Transverse colon (tissue), 4 donors: ENCODE measurements at regions not wholly inside any gene's neighbourhood (a gene's known extent, or its start where the extent isn't known, plus 50 kb on each side); places are given as distances from the start of the nearest gene placed in this dataset.
A peak's percentile ranks its signal among the peaks of the same experiment; 100 is the strongest.

Source experiments
- DNase-seq: peaks from one replicate; pipeline ENCODE4 v3.0.0-alpha.2; 2019
- H3K27ac ChIP-seq, 4 donors: fragments of 200-600 bp; sonication (generic); 2 replicates each; pipeline ENCODE4 v1.5.1; 2016 to 2018; ENCODE audit warnings: inconsistent platforms in 4 of 4
- H3K27me3 ChIP-seq: fragments of 200-600 bp; sonication (generic); 2 replicates; pipeline ENCODE4 v1.5.1; 2017; ENCODE audit warnings: inconsistent platforms
- H3K36me3 ChIP-seq, 4 donors: fragments of 200-600 bp; sonication (generic); 2 replicates each; pipeline ENCODE4 v1.5.1; 2017 to 2019; ENCODE audit warnings: inconsistent platforms in 4 of 4
- H3K4me1 ChIP-seq, 4 donors: fragments of 200-600 bp; sonication (generic); 2 replicates each; pipeline ENCODE4 v1.5.1; 2017 to 2020; ENCODE audit warnings: inconsistent platforms in 4 of 4
- H3K4me3 ChIP-seq, 4 donors: fragments of 200-600 bp; sonication (generic); 1 replicate in 1 of 4; 2 replicates in 3 of 4; pipeline versions ENCODE4 v1.5.1 to v1.6.1; 2017 to 2019; ENCODE audit warnings: inconsistent platforms in 4 of 4
- H3K9me3 ChIP-seq, 2 donors: fragments of 200-600 bp; sonication (generic); 2 replicates each; pipeline ENCODE4 v1.5.1; 2017 to 2019; ENCODE audit warnings: inconsistent platforms in 2 of 2
- EP300 ChIP-seq: sonication (generic); formaldehyde crosslinking; IDR thresholded peaks from one replicate; pipeline ENCODE4 v1.6.1; 2017; ENCODE audit warnings: antibody characterized with exemption, low read depth
- POLR2A ChIP-seq: fragments of 450-650 bp; IDR thresholded peaks from one replicate; pipeline ENCODE4 v1.6.1; 2016; ENCODE audit warnings: antibody characterized with exemption, mild to moderate bottlenecking, moderate library complexity
- POLR2AphosphoS5 ChIP-seq, 3 donors: sonication (generic); formaldehyde crosslinking; IDR thresholded peaks; one replicate each; pipeline ENCODE4 v1.6.1; 2016; ENCODE audit warnings: antibody characterized with exemption in 3 of 3
- WGBS, 2 donors: methylation state at CpG; one replicate each; pipeline ENCODE4 v1.1.5; 2018; ENCODE audit warnings: low coverage in 1 of 2; 5-methylcytosine and 5-hydroxymethylcytosine counted together
- in situ Hi-C, 4 donors: fragments of 200-750 bp; cut with MboI; loops; one replicate each; pipeline versions ENCODE4 v1.15.0 to v1.15.1; 2017; ENCODE audit warnings: low sequenced_read_pairs in 3 of 4, low pct_ligation_motif_present in 1 of 4, low pct_unique_long_range_greater_than_20kb in 1 of 4
- intact Hi-C: fragments of 100-400 bp; cut with DNase I; formaldehyde crosslinking; loops from one replicate; pipeline ENCODE4 v1.15.1; 2023; ENCODE audit warnings: low total_unique reads
- TF ChIP-seq, protein P1 (sequence below), 5 experiments: fragments of 200-600 bp in 3 of 5; fragments of 450-650 bp in 2 of 5; sonication (generic) in 3 of 5; IDR thresholded peaks; 1 replicate in 2 of 5; 2 replicates in 3 of 5; pipeline ENCODE4 v1.5.1; 2016 to 2017; ENCODE audit warnings: antibody characterized with exemption in 5 of 5, inconsistent platforms in 3 of 5, mild to moderate bottlenecking in 2 of 5, moderate library complexity in 1 of 5

DNA sequence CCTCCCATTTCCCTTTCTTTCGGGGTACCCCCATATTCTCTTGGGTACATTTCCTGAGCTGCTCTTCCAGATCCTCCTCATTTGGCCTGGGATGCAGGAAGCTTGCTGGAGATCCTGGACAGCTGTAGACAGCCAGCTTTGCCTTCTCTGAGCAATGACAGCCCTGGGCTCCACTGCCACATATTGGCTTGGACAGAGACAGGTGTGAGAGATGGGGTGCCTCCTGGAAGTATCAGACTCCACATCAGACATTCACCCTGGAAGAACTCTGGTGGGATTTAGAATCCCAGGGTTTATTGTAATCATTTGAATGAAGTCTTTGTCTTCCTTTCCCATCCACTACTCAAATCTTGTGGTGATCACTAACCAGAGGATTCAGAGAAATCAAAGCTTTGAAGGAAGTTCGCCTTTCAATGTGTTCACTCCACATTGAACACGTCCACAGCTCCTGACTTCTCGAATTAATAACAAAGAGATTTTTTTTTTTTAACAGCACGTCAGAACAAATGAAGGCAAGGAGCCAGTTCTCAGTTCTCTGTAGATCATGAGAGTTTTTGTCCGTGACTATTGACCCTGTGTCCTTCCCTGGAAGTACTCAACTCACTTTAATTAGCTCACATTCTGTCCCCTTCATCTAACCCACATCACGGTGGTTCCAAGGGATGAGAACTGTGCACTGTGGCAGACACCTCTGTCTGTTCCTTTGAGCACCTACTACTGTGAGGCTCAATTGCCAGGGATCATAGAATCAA is 377.6 kb upstream of the TRIB2 start:
- H3K4me1 ChIP-seq, result peaks cover 0 to 22% (median 6%) of the 10 kb centered on the region in 4 donors
- H3K27me3 ChIP-seq, result no peaks in the 10 kb centered on the region
- H3K36me3 ChIP-seq, result no peaks in the 10 kb centered on the region
- no peaks in the 10 kb centered on the region for H3K9me3 ChIP-seq
- DNase-seq, result no peak
- in situ Hi-C loops, result no loop called here
- TF ChIP-seq POLR2AphosphoS5 (IDR thresholded peaks at IDR 0.05) (no peak), EP300 (no peak), POLR2A (no peak)
- TF ChIP-seq, protein P1, sequence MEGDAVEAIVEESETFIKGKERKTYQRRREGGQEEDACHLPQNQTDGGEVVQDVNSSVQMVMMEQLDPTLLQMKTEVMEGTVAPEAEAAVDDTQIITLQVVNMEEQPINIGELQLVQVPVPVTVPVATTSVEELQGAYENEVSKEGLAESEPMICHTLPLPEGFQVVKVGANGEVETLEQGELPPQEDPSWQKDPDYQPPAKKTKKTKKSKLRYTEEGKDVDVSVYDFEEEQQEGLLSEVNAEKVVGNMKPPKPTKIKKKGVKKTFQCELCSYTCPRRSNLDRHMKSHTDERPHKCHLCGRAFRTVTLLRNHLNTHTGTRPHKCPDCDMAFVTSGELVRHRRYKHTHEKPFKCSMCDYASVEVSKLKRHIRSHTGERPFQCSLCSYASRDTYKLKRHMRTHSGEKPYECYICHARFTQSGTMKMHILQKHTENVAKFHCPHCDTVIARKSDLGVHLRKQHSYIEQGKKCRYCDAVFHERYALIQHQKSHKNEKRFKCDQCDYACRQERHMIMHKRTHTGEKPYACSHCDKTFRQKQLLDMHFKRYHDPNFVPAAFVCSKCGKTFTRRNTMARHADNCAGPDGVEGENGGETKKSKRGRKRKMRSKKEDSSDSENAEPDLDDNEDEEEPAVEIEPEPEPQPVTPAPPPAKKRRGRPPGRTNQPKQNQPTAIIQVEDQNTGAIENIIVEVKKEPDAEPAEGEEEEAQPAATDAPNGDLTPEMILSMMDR (IDR thresholded peaks at IDR 0.05), result no peak
- H3K4me3 ChIP-seq, result no peak overlapping the region
- H3K27ac ChIP-seq, result no peak overlapping the region
- intact Hi-C loops, result no loop called here
- WGBS, 2 donors, result 91 to 92% methylated on average over 6 to 7 of the region's 7 CpGs

DNA sequence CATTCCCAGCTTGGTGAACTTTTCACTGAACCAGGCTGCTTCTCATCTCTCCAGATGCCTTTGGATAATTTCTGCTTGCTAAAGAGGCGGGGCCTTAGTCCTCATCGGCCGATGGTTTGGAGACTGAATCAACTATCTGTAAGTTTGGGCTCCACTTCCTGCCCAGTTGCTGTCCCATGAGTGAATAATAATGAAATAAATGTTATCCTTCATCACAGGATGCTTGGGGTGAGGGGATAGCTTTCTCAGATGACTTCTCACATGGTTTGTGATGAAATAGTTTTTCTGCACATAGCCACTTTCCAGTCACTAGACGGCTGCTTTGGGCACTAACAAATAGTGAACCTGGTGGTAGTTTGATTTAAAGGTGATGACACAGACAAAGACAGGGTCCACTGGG is 376.6 kb upstream of the TRIB2 start:
- 58 to 67% methylated on average over 2 to 4 of the region's 4 CpGs for WGBS, 2 donors
- H3K9me3 ChIP-seq, result no peaks in the 10 kb centered on the region
- in situ Hi-C loops, result no loop called here
- TF ChIP-seq EP300, result no peak
- peaks cover 0 to 22% (median 6%) of the 10 kb centered on the region in 4 donors for H3K4me1 ChIP-seq
- intact Hi-C loops, result no loop called here
- no peak overlapping the region for H3K27ac ChIP-seq
- H3K27me3 ChIP-seq, result no peaks in the 10 kb centered on the region
- H3K4me3 ChIP-seq, result no peak overlapping the region
- DNase-seq, result no peak
- H3K36me3 ChIP-seq, result no peaks in the 10 kb centered on the region

DNA sequence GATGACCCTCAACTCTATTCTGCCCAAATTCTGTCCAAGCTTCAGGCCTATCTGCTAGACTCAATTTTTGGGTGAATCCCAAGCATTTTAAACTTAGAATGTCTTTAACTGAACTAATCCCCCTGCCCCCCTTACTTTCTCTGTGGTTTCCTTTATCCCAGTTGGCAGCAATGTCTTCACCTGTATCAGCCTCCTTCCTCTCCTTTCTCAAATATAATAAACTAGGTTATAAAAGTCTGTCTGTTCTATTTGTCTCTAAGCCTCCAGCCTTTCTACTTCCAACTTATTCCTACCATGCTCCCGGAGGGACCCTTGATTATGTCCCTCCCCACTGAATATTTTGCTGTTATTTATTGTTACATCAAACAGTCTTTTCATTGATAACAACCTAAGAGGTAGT is 375.5 kb upstream of the TRIB2 start:
- H3K9me3 ChIP-seq, result no peaks in the 10 kb centered on the region
- peak overlapping the region; percentile 45 to 78 (median 67) for H3K27ac ChIP-seq
- TF ChIP-seq EP300 (no peak), POLR2A (no peak), POLR2AphosphoS5 (IDR thresholded peaks at IDR 0.05) (no peak)
- TF ChIP-seq, protein P1 (IDR thresholded peaks at IDR 0.05), result no peak
- H3K4me1 ChIP-seq, result peaks cover 0 to 22% (median 6%) of the 10 kb centered on the region in 4 donors
- WGBS, 2 donors, result 43 to 48% methylated on average over 1 of the region's 1 CpG
- no peaks in the 10 kb centered on the region for H3K36me3 ChIP-seq
- H3K4me3 ChIP-seq, result no peak overlapping the region
- in situ Hi-C loops, result no loop called here
- no peaks in the 10 kb centered on the region for H3K27me3 ChIP-seq
- intact Hi-C loops, result no loop called here
- no peak for DNase-seq

DNA sequence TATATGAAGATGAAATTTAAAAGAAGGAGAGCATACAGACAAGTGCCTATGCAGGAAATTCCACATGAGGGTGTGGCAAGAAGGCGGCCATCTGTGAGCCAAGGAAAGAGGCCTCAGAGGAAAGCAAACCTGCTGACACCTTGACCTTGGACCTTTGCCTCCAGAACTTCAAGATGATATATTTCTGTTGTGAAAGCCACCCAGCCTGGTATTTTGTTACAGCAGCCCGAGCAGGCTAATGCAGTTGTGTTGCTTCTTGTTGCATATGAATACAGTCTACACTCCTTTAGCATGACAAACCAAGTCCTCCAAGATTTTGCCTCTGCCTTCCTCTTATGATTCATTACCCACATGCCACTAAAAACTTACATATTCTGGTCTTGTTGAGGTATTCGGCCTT is 374.8 kb upstream of the TRIB2 start:
- DNase-seq, result peak; percentile 44
- peaks cover 0 to 22% (median 6%) of the 10 kb centered on the region in 4 donors for H3K4me1 ChIP-seq
- in situ Hi-C loops, result no loop called here
- H3K27me3 ChIP-seq, result no peaks in the 10 kb centered on the region
- WGBS, 2 donors, result 66% methylated on average over 3 of the region's 3 CpGs
- no peak overlapping the region for H3K4me3 ChIP-seq
- no peaks in the 10 kb centered on the region for H3K9me3 ChIP-seq
- intact Hi-C loops, result no loop called here
- TF ChIP-seq POLR2AphosphoS5 (IDR thresholded peaks at IDR 0.05) (no peak), POLR2A (no peak), EP300 (no peak)
- TF ChIP-seq, protein P1 (IDR thresholded peaks at IDR 0.05), result no peak
- no peaks in the 10 kb centered on the region for H3K36me3 ChIP-seq
- H3K27ac ChIP-seq, result peak overlapping the region; percentile 45 to 78 (median 67)
